CD4-positive, alpha-beta T cell treated with Interleukin-2 at 100 ng/mL for 4 hours (primary cell): ENCODE measurements at regions not wholly inside any gene's neighbourhood (a gene's known extent, or its start where the extent isn't known, plus 50 kb on each side); places are given as distances from the start of the nearest gene placed in this dataset.

Source experiments
- DNase-seq: peaks from one replicate; pipeline ENCODE4 v3.0.0-alpha.2; 2020; ENCODE audit warnings: low spot score

- no peak for DNase-seq
Measured at GRCh38 chr9:108710424-108710823, 145.4 kb downstream of the ACTL7B start.

GRCh38 chr9:108709997-108710396 lies 145.8 kb downstream of the ACTL7B start:
- DNase-seq: no peak

GRCh38 chr9:108709126-108709525 lies 146.7 kb downstream of the ACTL7B start:
- DNase-seq: no peak

GRCh38 chr9:108708448-108708847 lies 147.3 kb downstream of the ACTL7B start:
- DNase-seq: no peak

- DNase-seq: no peak
Measured at GRCh38 chr9:108707120-108707519, 148.7 kb downstream of the ACTL7B start.

- DNase-seq: no peak
Measured at GRCh38 chr9:108704156-108704852, 151.5 kb downstream of the ACTL7B start.

- DNase-seq: no peak
Measured at GRCh38 chr9:108703429-108703828, 152.4 kb downstream of the ACTL7B start.

- DNase-seq: no peak
Measured at GRCh38 chr9:108702681-108703080, 153.1 kb downstream of the ACTL7B start.

GRCh38 chr9:108698801-108699200 lies 157.0 kb downstream of the ACTL7B start:
- no peak for DNase-seq

GRCh38 chr9:108698231-108698630 lies 157.6 kb downstream of the ACTL7B start:
- no peak for DNase-seq

- no peak for DNase-seq
Measured at GRCh38 chr9:108696156-108696555, 159.6 kb downstream of the ACTL7B start.

- no peak for DNase-seq
Measured at GRCh38 chr9:108694170-108694569, 161.6 kb downstream of the ACTL7B start.

GRCh38 chr9:108691614-108692013 lies 164.2 kb downstream of the ACTL7B start:
- no peak for DNase-seq

- no peak for DNase-seq
Measured at GRCh38 chr9:108688676-108689075, 167.1 kb downstream of the ACTL7B start.

GRCh38 chr9:108688051-108688450 lies 167.7 kb downstream of the ACTL7B start:
- no peak for DNase-seq

GRCh38 chr9:108687006-108687987 lies 168.5 kb downstream of the ACTL7B start:
- DNase-seq: no peak

GRCh38 chr9:108684288-108685025 lies 171.3 kb downstream of the ACTL7B start:
- DNase-seq: no peak

GRCh38 chr9:108683245-108683644 lies 172.5 kb downstream of the ACTL7B start:
- DNase-seq: no peak

- DNase-seq: no peak
Measured at GRCh38 chr9:108681851-108682590, 173.8 kb downstream of the ACTL7B start.

GRCh38 chr9:108680946-108681345 lies 174.8 kb downstream of the ACTL7B start:
- no peak for DNase-seq

- no peak for DNase-seq
Measured at GRCh38 chr9:108677776-108678175, 178.0 kb downstream of the ACTL7B start.

GRCh38 chr9:108676355-108676754 lies 179.4 kb downstream of the ACTL7B start:
- DNase-seq: no peak
